HG03139 (cell line): ENCODE measurements at regions not wholly inside any gene's neighbourhood (a gene's known extent, or its start where the extent isn't known, plus 50 kb on each side); places are given as distances from the start of the nearest gene placed in this dataset.
A peak's percentile ranks its signal among the peaks of the same experiment; 100 is the strongest.

Experiments
- ATAC-seq: cut with Tn5 transposase; IDR thresholded peaks from one replicate; pipeline ENCODE4 v1.9.1; 2021; ENCODE audit not compliant: unreplicated experiment

- ATAC-seq = no peak
These were observed 114.3 kb downstream of the ASCL4 start for GRCh38 chr12:107888789-107889188.

- ATAC-seq = no peak
These were observed 117.5 kb downstream of the ASCL4 start for GRCh38 chr12:107891967-107892366.

DNA sequence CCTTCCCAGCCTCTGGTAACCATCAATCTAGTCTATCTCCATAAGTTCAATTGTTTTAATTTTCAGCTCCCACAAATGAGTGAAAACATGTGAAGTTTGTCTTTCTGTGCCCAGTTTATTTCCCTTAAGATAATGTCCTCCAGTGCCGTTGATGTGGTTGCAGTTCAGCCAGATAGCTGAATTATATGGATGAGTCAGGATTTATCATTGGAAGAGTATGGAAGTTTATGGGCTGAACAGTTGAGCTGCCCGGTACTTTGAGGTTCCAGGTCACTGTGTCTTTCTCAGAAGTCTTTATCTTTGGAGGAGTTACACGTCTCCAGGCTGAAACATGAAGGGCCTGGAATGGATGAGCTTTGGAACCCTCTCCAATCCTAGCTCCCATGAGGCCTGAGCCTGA, 120.1 kb downstream of the ASCL4 start:
- ATAC-seq = no peak

DNA sequence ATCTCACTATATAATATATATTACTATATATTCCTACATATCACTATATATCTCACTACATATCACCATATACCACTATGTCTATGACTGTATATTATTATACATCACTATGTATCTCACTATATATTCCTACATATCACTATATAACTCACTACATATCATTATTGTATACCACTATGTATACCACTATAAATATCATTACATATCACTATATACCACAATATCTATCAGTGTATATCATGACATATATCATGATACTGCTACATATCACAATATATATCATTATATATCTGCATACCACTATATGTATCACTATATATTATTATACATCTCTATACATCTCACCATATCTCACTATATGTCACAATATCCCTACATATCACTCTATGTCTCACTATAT, 121.5 kb downstream of the ASCL4 start:
- no peak for ATAC-seq

GRCh38 chr12:107900588-107900987, 126.1 kb downstream of the ASCL4 start:
- ATAC-seq = no peak

DNA sequence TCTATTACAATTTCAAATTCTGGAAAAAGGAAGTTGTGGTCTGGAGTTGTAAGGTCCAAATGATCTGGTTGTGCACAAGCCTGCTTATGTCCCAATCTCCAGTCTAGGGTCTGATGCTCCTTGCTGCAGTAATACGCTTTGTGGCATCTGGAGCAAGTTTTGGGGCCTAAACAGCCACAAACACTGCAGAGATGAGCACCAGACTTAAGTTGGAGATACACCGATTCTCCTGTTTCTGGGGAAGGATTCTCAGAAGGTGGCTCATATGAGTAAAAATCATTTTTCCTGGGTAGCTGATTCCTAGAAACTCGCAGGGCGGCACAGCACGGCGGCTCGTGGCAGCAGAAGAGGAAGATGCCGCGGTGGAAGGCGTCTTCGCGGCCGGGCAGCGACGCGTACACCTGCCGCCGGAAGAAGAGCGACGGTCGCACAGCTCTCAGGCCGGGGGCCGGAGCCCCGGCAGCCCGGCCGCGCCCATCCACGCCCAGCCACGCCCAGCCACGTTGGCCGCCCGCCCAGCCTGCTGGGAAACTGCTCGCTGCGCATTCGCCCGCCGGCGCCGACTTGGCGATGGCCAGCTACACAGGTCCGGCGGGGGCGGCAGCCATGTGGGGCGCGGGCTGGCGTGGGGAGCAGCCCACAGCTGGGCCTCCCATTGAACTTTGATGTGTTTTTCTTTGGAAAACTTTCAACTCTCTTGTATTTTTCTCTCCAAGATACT, 129.0 kb downstream of the ASCL4 start:
- ATAC-seq = peak; percentile 96

DNA sequence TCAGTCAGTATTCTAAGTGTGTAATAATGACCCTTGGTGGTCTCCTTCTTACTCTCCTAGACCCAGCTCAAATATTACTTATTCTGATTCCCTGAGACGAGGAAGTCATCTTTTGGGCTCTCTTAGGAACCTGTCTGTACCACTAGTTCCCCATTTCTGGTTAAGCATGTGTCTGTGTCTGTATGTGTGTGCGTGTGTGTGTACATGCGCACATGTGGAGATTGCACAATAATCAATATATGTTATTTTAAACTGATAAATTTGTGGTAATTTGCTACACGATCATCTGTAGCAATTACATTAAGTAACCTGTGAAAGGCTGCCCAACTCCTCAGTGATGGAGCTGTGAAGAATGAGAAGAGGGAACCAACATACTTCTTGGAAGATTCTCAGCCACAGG, 132.2 kb downstream of the ASCL4 start:
- ATAC-seq = no peak

DNA sequence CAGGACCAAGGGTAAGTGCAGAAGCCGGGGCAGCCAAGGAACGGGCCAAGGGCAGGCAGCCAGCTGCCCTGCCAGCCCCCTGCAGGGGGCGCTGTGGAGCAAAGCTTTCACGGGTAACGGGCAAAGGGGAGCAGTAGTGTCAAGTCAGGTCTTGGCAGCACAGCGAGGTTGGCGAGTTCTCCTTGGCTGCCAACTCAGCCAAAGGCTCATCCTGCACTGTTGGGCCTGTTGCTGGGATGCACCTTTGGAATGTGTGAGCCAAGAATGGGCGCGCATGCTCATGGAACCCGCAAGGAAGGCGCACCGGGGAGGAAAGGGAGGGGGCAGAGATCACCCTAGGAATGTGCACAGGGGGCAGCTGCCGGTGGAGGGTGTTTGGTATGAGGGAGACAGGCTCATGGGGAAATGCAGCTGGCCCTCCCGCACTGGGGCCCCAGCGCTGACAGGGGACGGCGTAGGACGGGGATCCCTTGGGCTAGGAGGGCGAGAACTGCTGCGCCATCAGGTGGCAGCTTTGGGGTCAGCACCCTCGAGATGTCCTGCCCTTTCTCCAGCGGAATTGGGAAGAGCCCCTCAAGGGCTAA, 138.0 kb downstream of the ASCL4 start:
- ATAC-seq = no peak

- ATAC-seq = no peak
These were observed 140.0 kb downstream of the ASCL4 start for GRCh38 chr12:107914460-107914977.

GRCh38 chr12:107917912-107918800, 143.7 kb downstream of the ASCL4 start:
- ATAC-seq = no peak

- ATAC-seq = no peak
These were observed 146.6 kb downstream of the ASCL4 start for GRCh38 chr12:107921062-107921461.

GRCh38 chr12:107925125-107925524, 150.6 kb downstream of the ASCL4 start:
- ATAC-seq = no peak

DNA sequence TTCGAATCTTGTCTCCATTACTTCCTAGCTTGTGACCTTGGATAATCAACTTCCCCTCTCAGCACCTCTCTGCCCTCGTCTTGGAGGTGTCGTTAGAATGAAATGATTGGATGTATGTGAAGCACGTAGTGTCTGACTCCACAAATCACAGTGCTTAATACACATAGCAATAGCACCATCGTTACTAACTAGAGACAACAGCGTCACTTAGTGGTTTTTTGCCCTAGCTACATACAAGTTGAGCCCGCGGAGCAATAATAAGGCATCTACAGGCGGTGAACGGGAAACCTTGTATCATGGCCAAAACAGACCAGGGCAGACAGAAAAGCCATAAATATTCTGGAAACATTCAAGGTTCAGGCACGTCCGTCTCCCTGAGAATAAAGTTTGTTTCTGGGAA, 154.9 kb downstream of the ASCL4 start:
- no peak for ATAC-seq

DNA sequence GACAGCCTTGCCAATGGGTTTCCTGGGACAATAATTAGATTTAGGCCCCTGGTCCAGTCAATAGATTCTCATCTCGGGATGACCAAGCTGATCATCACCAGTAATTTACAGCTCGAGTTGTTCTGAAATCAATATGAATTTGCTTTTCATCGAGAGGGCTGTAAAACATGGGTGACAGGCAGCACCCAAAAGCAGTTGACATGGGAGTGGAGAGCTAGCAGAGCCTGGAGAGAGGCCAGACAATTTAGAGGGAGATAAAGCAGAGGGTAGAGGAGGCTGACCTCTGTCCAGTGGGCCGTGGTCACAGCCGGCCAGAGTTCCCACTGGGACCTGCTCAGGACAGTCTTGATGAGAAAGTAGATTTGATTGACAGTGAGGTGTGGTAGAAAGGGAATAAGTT, 157.3 kb downstream of the ASCL4 start:
- no peak for ATAC-seq

DNA sequence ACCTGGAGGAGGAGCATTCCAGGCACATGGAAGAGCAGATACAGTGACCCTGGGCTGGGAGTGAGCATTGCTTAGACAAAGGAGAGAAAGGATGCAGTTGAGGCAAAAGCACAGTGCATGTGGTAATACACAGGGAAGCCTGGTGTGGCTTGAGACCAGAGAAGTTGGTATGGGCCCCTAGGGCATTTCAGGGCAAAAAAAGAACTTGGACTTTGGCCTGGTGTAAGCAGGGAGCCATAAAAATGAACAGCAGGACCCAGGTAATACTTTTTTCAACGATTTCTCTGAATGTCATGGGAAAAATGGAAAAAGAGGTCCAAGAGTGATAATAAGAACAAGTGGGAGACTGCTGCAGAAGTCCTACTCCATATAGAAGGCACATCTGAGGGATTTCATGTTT, 163.9 kb downstream of the ASCL4 start:
- ATAC-seq = no peak

- no peak for ATAC-seq
These were observed 174.0 kb downstream of the ASCL4 start for GRCh38 chr12:107948391-107948945.

GRCh38 chr12:107951024-107951423, 176.5 kb downstream of the ASCL4 start:
- ATAC-seq = no peak

DNA sequence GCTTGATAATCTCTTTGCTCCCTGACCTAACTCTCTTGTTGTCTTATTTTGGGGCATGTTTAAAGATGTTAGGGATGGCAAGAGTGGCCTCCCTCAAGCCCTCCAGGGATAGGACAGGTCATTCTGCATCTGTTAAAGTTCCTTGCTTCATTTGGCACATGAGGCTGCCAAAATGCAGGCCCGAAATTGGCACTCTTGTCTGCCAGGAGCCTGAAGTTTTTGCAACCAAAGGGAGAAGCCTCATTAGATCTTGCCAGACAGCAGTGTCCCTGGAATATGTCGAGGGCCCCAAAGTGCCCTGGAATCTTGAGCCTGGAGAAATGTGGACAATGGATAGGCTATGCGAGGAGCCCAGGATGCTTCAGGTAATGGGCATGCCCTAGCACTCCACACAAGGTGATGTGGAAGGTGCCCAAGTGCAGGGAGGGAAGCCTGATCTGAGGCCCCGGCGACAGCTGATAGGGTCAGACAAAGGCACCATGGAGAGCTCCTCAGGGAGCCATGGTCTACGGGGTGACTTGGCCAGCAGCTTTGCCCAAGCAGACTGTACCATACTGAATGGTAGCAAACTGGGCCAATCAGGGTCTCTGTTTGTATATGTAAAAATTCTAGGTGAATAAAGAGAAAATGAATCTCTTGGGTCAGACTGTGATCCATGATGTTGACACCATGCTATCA, 173.0 kb upstream of the WSCD2 start:
- no peak for ATAC-seq

GRCh38 chr12:107957459-107957858, 171.6 kb upstream of the WSCD2 start:
- no peak for ATAC-seq

DNA sequence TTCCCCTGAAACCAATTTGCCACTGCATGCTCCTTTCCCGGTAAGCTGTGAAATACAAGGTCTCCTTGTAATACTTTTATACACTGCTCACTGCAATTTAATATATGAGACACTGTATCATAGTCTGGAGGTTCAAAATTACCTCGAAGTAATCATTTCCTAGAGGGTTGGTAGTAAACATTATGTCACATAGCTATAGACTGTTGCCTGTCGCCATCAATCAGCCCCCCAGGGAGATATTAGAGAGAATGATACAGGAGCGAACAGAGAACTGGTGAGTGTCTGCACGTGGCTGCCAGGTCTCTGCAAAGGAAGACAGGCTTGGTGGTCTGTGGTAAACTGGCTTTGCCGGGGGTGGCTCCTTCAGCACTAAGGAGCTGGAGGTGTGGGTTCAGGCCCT, 165.5 kb upstream of the WSCD2 start:
- ATAC-seq = no peak

GRCh38 chr12:107967170-107967569, 161.9 kb upstream of the WSCD2 start:
- ATAC-seq = no peak
